DND-41 (cell line): ENCODE measurements at regions not wholly inside any gene's neighbourhood (a gene's known extent, or its start where the extent isn't known, plus 50 kb on each side); places are given as distances from the start of the nearest gene placed in this dataset.

Source experiments
- ATAC-seq: fragments of 200-7000 bp; cut with Tn5 transposase; 3 replicates; pipeline ENCODE4 v1.9.1; 2021; ENCODE audit warnings: low read depth; ENCODE audit not compliant: insufficient read depth
- DNase-seq: peaks from one replicate; pipeline ENCODE4 v3.0.0-alpha.2; 2020
- H2AFZ ChIP-seq: 2 replicates; pipeline ENCODE4 v1.6.0; 2012; ENCODE audit warnings: low read depth, low read length
- H3K27ac ChIP-seq: 2 replicates; pipeline ENCODE4 v1.5.1; 2012; ENCODE audit warnings: low read length, inconsistent platforms
- H3K27me3 ChIP-seq: fragments of 200-600 bp; sonication (generic); 2 replicates; pipeline ENCODE4 v1.6.0; 2012; ENCODE audit warnings: low read length, mild to moderate bottlenecking, inconsistent platforms; ENCODE audit not compliant: insufficient read depth, poor library complexity
- H3K36me3 ChIP-seq: 2 replicates; pipeline ENCODE4 v1.5.1; 2012; ENCODE audit warnings: low read length, inconsistent platforms; ENCODE audit not compliant: insufficient read depth
- H3K4me1 ChIP-seq: 2 replicates; pipeline ENCODE4 v1.5.1; 2012; ENCODE audit warnings: mild to moderate bottlenecking, low read length; ENCODE audit not compliant: insufficient read depth
- H3K4me2 ChIP-seq: 2 replicates; pipeline ENCODE4 v1.6.0; 2012; ENCODE audit warnings: mild to moderate bottlenecking, moderate library complexity, low read length, inconsistent platforms; ENCODE audit not compliant: insufficient read depth
- H3K4me3 ChIP-seq, 2 experiments: fragments of 200-600 bp in 1 of 2; shearing (Covaris generic) in 1 of 2; 2 replicates each; pipeline ENCODE4 v1.5.1; 2012 to 2016; ENCODE audit warnings: inconsistent platforms in 2 of 2, low read length in 2 of 2, mild to moderate bottlenecking in 2 of 2, low read depth in 1 of 2, moderate library complexity in 1 of 2
- H3K79me2 ChIP-seq: 2 replicates; pipeline ENCODE4 v1.6.0; 2012; ENCODE audit warnings: low read length, inconsistent platforms; ENCODE audit not compliant: insufficient read depth
- H3K9ac ChIP-seq: 2 replicates; pipeline ENCODE4 v1.6.0; 2012; ENCODE audit warnings: low read depth, mild to moderate bottlenecking, inconsistent platforms, low read length, moderate library complexity
- H3K9me3 ChIP-seq: 2 replicates; pipeline ENCODE4 v1.5.1; 2012; ENCODE audit warnings: low read length, moderate library complexity, mild to moderate bottlenecking, inconsistent platforms; ENCODE audit not compliant: insufficient read depth, severe bottlenecking
- H4K20me1 ChIP-seq: 2 replicates; pipeline ENCODE4 v1.6.0; 2012; ENCODE audit warnings: low read length; ENCODE audit not compliant: insufficient read depth
- CTCF ChIP-seq: IDR thresholded peaks from 2 replicates; pipeline ENCODE4 v1.5.1; 2012; ENCODE audit warnings: borderline replicate concordance, low read length, moderate library complexity, mild to moderate bottlenecking; ENCODE audit not compliant: poor library complexity, severe bottlenecking; ENCODE audit errors: extremely low read depth
- EZH2 ChIP-seq: IDR thresholded peaks from 3 replicates; pipeline ENCODE4 v1.6.1; 2012; ENCODE audit warnings: borderline replicate concordance, low read depth, mild to moderate bottlenecking, moderate library complexity, low read length, inconsistent platforms; ENCODE audit not compliant: severe bottlenecking

GRCh38 chr5:152116934-152117333, 192.3 kb upstream of the GLRA1 start:
- Histone ChIP-seq H3K27ac (no peak overlapping the region), H3K4me1 (no peaks in the 10 kb centered on the region), H3K9ac (no peak overlapping the region), H3K36me3 (no peaks in the 10 kb centered on the region), H2AFZ (no peak overlapping the region), H3K27me3 (peaks cover 10% of the 10 kb centered on the region), H3K4me2 (no peak overlapping the region), H4K20me1 (no peaks in the 10 kb centered on the region), H3K4me3 (no peak overlapping the region), H3K9me3 (no peaks in the 10 kb centered on the region), H3K79me2 (no peaks in the 10 kb centered on the region)
- no peak for ATAC-seq
- DNase-seq, result no peak
- TF ChIP-seq EZH2 (no peak), CTCF (no peak)

- no peak overlapping the region for H3K4me3 ChIP-seq
- H3K27me3 ChIP-seq, result no peaks in the 10 kb centered on the region
- DNase-seq (peak; percentile 10), ATAC-seq (peak; percentile 68)
- no peaks in the 10 kb centered on the region for H3K4me1 ChIP-seq
- H3K4me2 ChIP-seq, result no peak overlapping the region
- no peak for TF ChIP-seq CTCF
- TF ChIP-seq EZH2, result no peak
- H3K27ac ChIP-seq, result no peak overlapping the region
- H2AFZ ChIP-seq, result no peak overlapping the region
- H3K36me3 ChIP-seq, result no peaks in the 10 kb centered on the region
- no peak overlapping the region for H3K9ac ChIP-seq
- H4K20me1 ChIP-seq, result no peaks in the 10 kb centered on the region
- H3K9me3 ChIP-seq, result no peaks in the 10 kb centered on the region
- H3K79me2 ChIP-seq, result no peaks in the 10 kb centered on the region
These were observed 188.8 kb upstream of the GLRA1 start for GRCh38 chr5:152113401-152113800.

- ATAC-seq (no peak), DNase-seq (no peak)
These were observed 182.6 kb upstream of the GLRA1 start for GRCh38 chr5:152107220-152107619.

More at GRCh38 chr5:152107220-152107619, 182.6 kb upstream of the GLRA1 start:
- Histone ChIP-seq H3K36me3 (no peaks in the 10 kb centered on the region), H3K4me3 (no peak overlapping the region), H3K27me3 (peaks cover 4% of the 10 kb centered on the region), H4K20me1 (no peaks in the 10 kb centered on the region; the same call in 1 of the 2 replicates), H2AFZ (no peak overlapping the region), H3K9me3 (no peaks in the 10 kb centered on the region), H3K4me1 (no peaks in the 10 kb centered on the region), H3K27ac (no peak overlapping the region), H3K9ac (no peak overlapping the region), H3K79me2 (no peaks in the 10 kb centered on the region), H3K4me2 (no peak overlapping the region)
- TF ChIP-seq EZH2 (no peak), CTCF (no peak)
